ENCODE measurements at regions not wholly inside any gene's neighbourhood (a gene's known extent, or its start where the extent isn't known, plus 50 kb on each side); places are given as distances from the start of the nearest gene placed in this dataset.

GRCh38 chr11:15912825-15913224 is 443.5 kb downstream of the SOX6 start:
- Histone ChIP-seq H3K9me3 (ENCODE audit: low read length) (no peaks in the 10 kb centered on the region), H3K79me2 (ENCODE audit: low read length) (no peaks in the 10 kb centered on the region), H3K27me3 (ENCODE audit: low read length) (no peaks in the 10 kb centered on the region), H3K4me3 (ENCODE audit: low read length) (no peak overlapping the region), H3K27ac (ENCODE audit: low read length) (no peak overlapping the region), H3K9ac (ENCODE audit: low read length) (no peak overlapping the region), H4K20me1 (ENCODE audit: low read length) (no peaks in the 10 kb centered on the region), H3K9me2 (replicated peaks; ENCODE audit: low read length) (no peaks in the 10 kb centered on the region), H3K4me1 (ENCODE audit: insufficient read depth, low read length) (no peaks in the 10 kb centered on the region), H3K4me2 (ENCODE audit: low read length) (no peak overlapping the region), H2AFZ (ENCODE audit: low read length) (no peak overlapping the region), H3F3A (ENCODE audit: low read length, unreplicated experiment) (no peaks in the 10 kb centered on the region), H3K36me3 (ENCODE audit: low read depth, low read length) (no peaks in the 10 kb centered on the region)
- BruUV-seq (replicated peaks) = no TSS peak
- ChIA-PET POLR2A (ENCODE audit: unreplicated experiment) (no interaction called here), CTCF (no interaction called here)
- no peak for DNase-seq
- no peak for TF ChIP-seq CTCF (conservative IDR thresholded peaks at IDR 0.05; ENCODE audit: low read depth, low read length)
- intact Hi-C loops (cut with micrococcal nuclease) = no loop called here
- no peak for ATAC-seq

DNA sequence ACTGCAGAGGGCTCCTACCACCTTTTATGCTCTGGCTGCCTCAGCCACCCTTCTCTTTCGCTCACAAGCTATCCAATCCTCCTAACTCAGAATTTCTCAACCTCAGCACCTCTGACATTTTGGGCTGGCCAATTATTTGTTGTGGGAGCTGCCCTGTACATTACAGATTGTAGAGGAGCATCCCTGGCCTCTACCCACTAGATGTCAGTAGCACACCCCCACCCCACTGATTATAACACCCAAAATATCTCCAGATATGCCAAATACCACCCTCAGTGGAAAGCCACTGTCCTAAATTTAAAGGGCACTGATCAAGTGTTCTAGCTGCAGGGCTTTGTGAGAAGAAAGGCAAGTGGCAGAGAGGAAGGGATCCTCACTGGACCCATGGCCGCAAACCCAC is 443.1 kb downstream of the SOX6 start:
- H3K9me2 ChIP-seq (replicated peaks; ENCODE audit: low read length) = no peaks in the 10 kb centered on the region
- no peak overlapping the region for H3K4me2 ChIP-seq (ENCODE audit: low read length)
- TF ChIP-seq CTCF (conservative IDR thresholded peaks at IDR 0.05; ENCODE audit: low read depth, low read length) (no peak), EZH2 (IDR thresholded peaks at IDR 0.05; ENCODE audit: low read length, unreplicated experiment) (no peak), EZH2phosphoT487 (IDR thresholded peaks at IDR 0.05; ENCODE audit: borderline replicate concordance, low read length) (no peak)
- no peak overlapping the region for H3K27ac ChIP-seq (ENCODE audit: low read length)
- no peaks in the 10 kb centered on the region for H3K4me1 ChIP-seq (ENCODE audit: insufficient read depth, low read length)
- H3K79me2 ChIP-seq (ENCODE audit: low read length) = no peaks in the 10 kb centered on the region
- H3F3A ChIP-seq (ENCODE audit: low read length, unreplicated experiment) = no peaks in the 10 kb centered on the region
- ATAC-seq = no peak
- no peaks in the 10 kb centered on the region for H3K27me3 ChIP-seq (ENCODE audit: low read length)
- DNase-seq = no peak
- no peak overlapping the region for H3K9ac ChIP-seq (ENCODE audit: low read length)
- no TSS peak for BruUV-seq (replicated peaks)
- intact Hi-C loops (cut with micrococcal nuclease) = no loop called here
- no peaks in the 10 kb centered on the region for H3K9me3 ChIP-seq (ENCODE audit: low read length)
- no peak overlapping the region for H2AFZ ChIP-seq (ENCODE audit: low read length)
- H4K20me1 ChIP-seq (ENCODE audit: low read length) = no peaks in the 10 kb centered on the region
- CTCF ChIA-PET = no interaction called here
- POLR2A ChIA-PET (ENCODE audit: unreplicated experiment) = no interaction called here
- H3K4me3 ChIP-seq (ENCODE audit: low read length) = no peak overlapping the region
- H3K36me3 ChIP-seq (ENCODE audit: low read depth, low read length) = no peaks in the 10 kb centered on the region
